Suprapubic skin (tissue), 4 donors: ENCODE measurements at regions not wholly inside any gene's neighbourhood (a gene's known extent, or its start where the extent isn't known, plus 50 kb on each side); places are given as distances from the start of the nearest gene placed in this dataset.
A peak's percentile ranks its signal among the peaks of the same experiment; 100 is the strongest.
"Not testable (repeated sequence)": the region's sequence is repeated elsewhere in the genome, so short reads cannot be mapped to it uniquely, and the experiment has no call there.

Experiments
- DNase-seq, 2 donors: peaks; one replicate each; pipeline ENCODE4 v3.0.0-alpha.2; 2019; ENCODE audit warnings: low spot score in 2 of 2
- H3K27ac ChIP-seq: fragments of 200-600 bp; sonication (generic); one replicate; pipeline ENCODE4 v1.5.1; 2019
- H3K27me3 ChIP-seq: fragments of 200-600 bp; sonication (generic); one replicate; pipeline ENCODE4 v1.5.1; 2019
- H3K36me3 ChIP-seq: fragments of 200-600 bp; sonication (generic); one replicate; pipeline ENCODE4 v1.5.1; 2019
- H3K4me1 ChIP-seq: fragments of 200-600 bp; sonication (generic); one replicate; pipeline ENCODE4 v1.5.1; 2019
- H3K4me3 ChIP-seq: fragments of 200-600 bp; sonication (generic); one replicate; pipeline ENCODE4 v1.5.1; 2019; ENCODE audit warnings: mild to moderate bottlenecking
- H3K9me3 ChIP-seq: fragments of 200-600 bp; sonication (generic); one replicate; pipeline ENCODE4 v1.5.1; 2019
- CTCF ChIP-seq, 2 donors: fragments of 200-600 bp in 1 of 2; fragments of 450-650 bp in 1 of 2; sonication (generic) in 1 of 2; IDR thresholded peaks; one replicate each; pipeline ENCODE4 v1.5.1; 2016 to 2019; ENCODE audit warnings: antibody characterized with exemption in 2 of 2, mild to moderate bottlenecking in 1 of 2, moderate library complexity in 1 of 2
- EP300 ChIP-seq: sonication (generic); formaldehyde crosslinking; IDR thresholded peaks from one replicate; pipeline ENCODE4 v1.6.1; 2017; ENCODE audit warnings: antibody characterized with exemption
- POLR2A ChIP-seq, 2 donors: fragments of 450-650 bp; IDR thresholded peaks; one replicate each; pipeline ENCODE4 v1.6.1; 2017; ENCODE audit warnings: antibody characterized with exemption in 2 of 2, mild to moderate bottlenecking in 2 of 2, moderate library complexity in 2 of 2
- POLR2AphosphoS5 ChIP-seq, 3 donors: sonication (generic); formaldehyde crosslinking; IDR thresholded peaks; one replicate each; pipeline ENCODE4 v1.6.1; 2017; ENCODE audit warnings: antibody characterized with exemption in 3 of 3
- WGBS: methylation state at CpG from one replicate; pipeline ENCODE4 v1.1.5; 2018; 5-methylcytosine and 5-hydroxymethylcytosine counted together

GRCh38 chr12:46983959-46984841, 95.2 kb upstream of the PCED1B start:
- 28% methylated on average over 7 of the region's 7 CpGs for WGBS
- TF ChIP-seq POLR2A (IDR thresholded peaks at IDR 0.05) (no peak), CTCF (IDR thresholded peaks at IDR 0.05) (peak; percentile 36 to 74)

GRCh38 chr12:46985816-46986215, 93.6 kb upstream of the PCED1B start:
- Histone ChIP-seq H3K27ac (no peak overlapping the region), H3K27me3 (no peaks in the 10 kb centered on the region), H3K4me1 (peaks cover 5% of the 10 kb centered on the region), H3K36me3 (no peaks in the 10 kb centered on the region), H3K9me3 (no peaks in the 10 kb centered on the region), H3K4me3 (no peak overlapping the region)
- no peak for TF ChIP-seq POLR2A (IDR thresholded peaks at IDR 0.05)
- TF ChIP-seq EP300, result no peak
- no peak for TF ChIP-seq CTCF (IDR thresholded peaks at IDR 0.05)
- no peak for TF ChIP-seq POLR2AphosphoS5 (IDR thresholded peaks at IDR 0.05)
- no peak for DNase-seq

More at GRCh38 chr12:46983959-46984841, 95.2 kb upstream of the PCED1B start:
- Histone ChIP-seq H3K4me1 (peaks cover 5% of the 10 kb centered on the region), H3K4me3 (no peak overlapping the region), H3K27ac (peak overlapping the region; percentile 67), H3K36me3 (no peaks in the 10 kb centered on the region), H3K9me3 (no peaks in the 10 kb centered on the region), H3K27me3 (no peaks in the 10 kb centered on the region)
- no peak for DNase-seq

GRCh38 chr12:46988122-46988521, 91.3 kb upstream of the PCED1B start:
- not testable (repeated sequence) for H3K4me3 ChIP-seq, DNase-seq, H3K36me3 ChIP-seq, H3K9me3 ChIP-seq, H3K27me3 ChIP-seq, H3K27ac ChIP-seq, H3K4me1 ChIP-seq
- WGBS, result 52% methylated on average over 1 of the region's 1 CpG

- Histone ChIP-seq H3K4me3 (no peak overlapping the region), H3K27me3 (no peaks in the 10 kb centered on the region), H3K27ac (no peak overlapping the region), H3K4me1 (no peaks in the 10 kb centered on the region), H3K36me3 (no peaks in the 10 kb centered on the region), H3K9me3 (no peaks in the 10 kb centered on the region)
- no peak for DNase-seq
- WGBS, result 65% methylated on average over 1 of the region's 1 CpG
- TF ChIP-seq CTCF (IDR thresholded peaks at IDR 0.05) (no peak), POLR2A (IDR thresholded peaks at IDR 0.05) (no peak)
These were observed 89.2 kb upstream of the PCED1B start for GRCh38 chr12:46990211-46990610.

- H3K4me1 ChIP-seq, H3K4me3 ChIP-seq, H3K36me3 ChIP-seq, H3K27me3 ChIP-seq, DNase-seq, H3K9me3 ChIP-seq, H3K27ac ChIP-seq: not testable (repeated sequence)
- WGBS, result 92% methylated on average over 6 of the region's 6 CpGs
These were observed 87.4 kb upstream of the PCED1B start for GRCh38 chr12:46992051-46992450.

GRCh38 chr12:46998811-46999368, 80.5 kb upstream of the PCED1B start:
- no peak overlapping the region for H3K27ac ChIP-seq
- no peak overlapping the region for H3K4me3 ChIP-seq
- no peak for TF ChIP-seq CTCF (IDR thresholded peaks at IDR 0.05)
- no peak for TF ChIP-seq POLR2AphosphoS5 (IDR thresholded peaks at IDR 0.05)
- TF ChIP-seq POLR2A (IDR thresholded peaks at IDR 0.05), result no peak
- TF ChIP-seq EP300, result no peak
- H3K9me3 ChIP-seq, result no peaks in the 10 kb centered on the region
- no peak for DNase-seq
- no peaks in the 10 kb centered on the region for H3K4me1 ChIP-seq
- H3K27me3 ChIP-seq, result no peaks in the 10 kb centered on the region
- no peaks in the 10 kb centered on the region for H3K36me3 ChIP-seq
- WGBS, result 81% methylated on average over 5 of the region's 5 CpGs
